Motor neuron (in vitro differentiated cells): ENCODE measurements at regions not wholly inside any gene's neighbourhood (a gene's known extent, or its start where the extent isn't known, plus 50 kb on each side); places are given as distances from the start of the nearest gene placed in this dataset.

ENCODE experiments used
- ATAC-seq, 8 experiments: fragments of 200-7000 bp; cut with Tn5 transposase; replicated peaks in 6 of 8; 2 replicates each; pipeline ENCODE4 v1.8.0; 2021; ENCODE audit warnings: mild to moderate bottlenecking in 8 of 8, moderate library complexity in 8 of 8
- H3K27ac ChIP-seq, 2 donors: fragments of 250-450 bp; sonication (Bioruptor Pico); 2 replicates each; pipeline ENCODE4 v1.9.0; 2021; ENCODE audit warnings: antibody characterized with exemption in 2 of 2, mild to moderate bottlenecking in 2 of 2, moderate library complexity in 1 of 2
- H3K4me1 ChIP-seq, 2 donors: fragments of 250-450 bp; sonication (Bioruptor Pico); replicated peaks in 1 of 2; 2 replicates each; pipeline ENCODE4 v1.6.1; 2021; ENCODE audit warnings: antibody characterized with exemption in 2 of 2, mild to moderate bottlenecking in 2 of 2, moderate library complexity in 1 of 2
- H3K4me3 ChIP-seq, 5 donors: fragments of 250-450 bp; sonication (Bioruptor Pico); 2 replicates each; pipeline ENCODE4 v1.9.0; 2021; ENCODE audit warnings: antibody characterized with exemption in 5 of 5, mild to moderate bottlenecking in 5 of 5, moderate library complexity in 4 of 5
- WGBS, 10 experiments: fragments of 450-650 bp; shearing (Covaris generic); methylation state at CpG; one replicate each; pipeline ENCODE4 v1.0.0; 2022; 5-methylcytosine and 5-hydroxymethylcytosine counted together
- in situ Hi-C, 9 experiments: fragments of 400-800 bp; cut with MboI; loops; one replicate each; pipeline ENCODE4 v1.15.0; 2021; ENCODE audit warnings: low sequenced_read_pairs in 9 of 9, low pct_unique_long_range_greater_than_20kb in 2 of 9; ENCODE audit not compliant: unreplicated experiment in 9 of 9

GRCh38 chr14:62158779-62159178 lies 396.6 kb downstream of the SNAPC1 start:
- in situ Hi-C loops = loop anchor here in 4 of 9 experiments (25.0 kb wide), 3 partner anchors 879 to 1129 kb away; partner anchors contain the start of gene KCNH5 (in 1 of the 4)
- WGBS, 10 experiments = 0 to 90% (median 69%) methylated on average over 1 to 2 of the region's 2 CpGs; no CpG with 5 or more reads in 1 of the 10 experiments
- H3K4me3 ChIP-seq = no peak overlapping the region
- no peak overlapping the region for H3K27ac ChIP-seq
- ATAC-seq = no peak
- H3K4me1 ChIP-seq = no peaks in the 10 kb centered on the region

DNA sequence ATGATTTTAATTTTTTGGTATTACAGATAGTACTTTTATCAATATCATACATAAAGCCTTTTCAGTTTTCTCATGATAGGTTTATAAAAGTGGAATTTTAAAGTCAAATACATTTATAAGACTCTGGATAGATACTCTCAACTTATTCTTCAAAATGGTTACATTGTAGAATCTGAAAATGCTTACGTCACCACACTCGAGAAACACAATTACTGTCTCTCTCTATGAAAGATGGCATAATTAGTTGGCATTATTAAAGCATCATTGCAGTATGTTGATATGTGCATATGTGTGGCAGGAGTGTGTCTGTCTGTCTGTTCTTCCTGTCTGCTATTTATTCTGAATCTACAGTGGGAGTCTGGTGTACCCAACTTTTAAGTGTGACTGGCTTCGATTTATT lies 397.1 kb downstream of the SNAPC1 start:
- WGBS, 10 experiments = 36 to 94% (median 82%) methylated on average over 2 to 3 of the region's 3 CpGs
- in situ Hi-C loops = loop anchor here in 4 of 9 experiments (25.0 kb wide), 3 partner anchors 878 to 1128 kb away; partner anchors contain the start of gene KCNH5 (in 1 of the 4)

GRCh38 chr14:62162998-62163589 lies 400.9 kb downstream of the SNAPC1 start:
- WGBS, 10 experiments = 0 to 33% (median 20%) methylated on average over 4 to 8 of the region's 8 CpGs; no CpG with 5 or more reads in 1 of the 10 experiments
- Histone ChIP-seq H3K4me1 (no peaks in the 10 kb centered on the region), H3K27ac (no peak overlapping the region), H3K4me3 (no peak overlapping the region)
- peak in 6 of 8 experiments; percentile 55 to 76 (median 64) for ATAC-seq
- in situ Hi-C loops = loop anchor here in 6 of 9 experiments (10.0 to 25.0 kb wide), 4 partner anchors 874 to 1124 kb away; partner anchors contain the start of gene KCNH5 (in 1 of the 6)

More for the DNA sequence above, 397.1 kb downstream of the SNAPC1 start:
- H3K4me3 ChIP-seq = no peak overlapping the region
- ATAC-seq = no peak
- H3K4me1 ChIP-seq = no peaks in the 10 kb centered on the region
- no peak overlapping the region for H3K27ac ChIP-seq

- ATAC-seq = no peak
- 11 to 87% (median 50%) methylated on average over 2 to 3 of the region's 3 CpGs; no CpG with 5 or more reads in 3 of the 10 experiments for WGBS, 10 experiments
- H3K4me3 ChIP-seq = no peak overlapping the region
- H3K27ac ChIP-seq = no peak overlapping the region
- in situ Hi-C loops = loop anchor here in 6 of 9 experiments (10.0 to 25.0 kb wide), 4 partner anchors 869 to 1119 kb away; partner anchors contain the start of gene KCNH5 (in 1 of the 6)
- H3K4me1 ChIP-seq = no peaks in the 10 kb centered on the region
Observed at GRCh38 chr14:62168564-62169155, 406.4 kb downstream of the SNAPC1 start.

GRCh38 chr14:62179367-62180018 lies 417.3 kb downstream of the SNAPC1 start:
- Histone ChIP-seq H3K27ac (no peak overlapping the region), H3K4me3 (no peak overlapping the region), H3K4me1 (no peaks in the 10 kb centered on the region)
- WGBS, 10 experiments = 0 to 78% (median 19%) methylated on average over 1 to 5 of the region's 5 CpGs; no CpG with 5 or more reads in 1 of the 10 experiments
- in situ Hi-C loops = loop anchor here in 6 of 9 experiments (25.0 kb wide), 3 partner anchors 858 to 1108 kb away; partner anchors contain the start of gene KCNH5 (in 3 of the 6)
- ATAC-seq = peak; percentile 47 to 91 (median 63)

DNA sequence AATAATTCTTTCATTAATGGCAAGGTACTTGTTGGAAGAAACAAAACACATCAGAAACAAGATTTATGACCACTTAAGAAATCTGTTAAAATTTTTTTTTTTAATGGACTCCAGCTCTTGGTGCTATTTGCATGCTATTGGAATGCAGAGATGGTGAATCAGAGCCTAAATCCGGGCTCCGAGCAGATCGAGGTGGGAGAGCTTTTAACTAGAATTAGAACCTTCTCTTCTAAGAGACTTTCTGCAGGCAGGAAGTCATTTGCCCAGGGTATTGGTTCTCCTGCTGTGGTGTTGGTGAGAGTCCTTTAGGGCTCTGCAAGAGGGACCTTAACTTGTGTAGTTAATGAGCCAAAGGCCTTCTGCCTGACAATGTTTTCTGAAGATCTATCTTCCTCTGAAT lies 419.4 kb downstream of the SNAPC1 start:
- no peak overlapping the region for H3K27ac ChIP-seq
- peak in 1 of 8 experiments; percentile 27 for ATAC-seq
- in situ Hi-C loops = loop anchor here in 6 of 9 experiments (25.0 kb wide), 3 partner anchors 856 to 1106 kb away; partner anchors contain the start of gene KCNH5 (in 3 of the 6)
- H3K4me3 ChIP-seq = no peak overlapping the region
- 8 to 93% (median 62%) methylated on average over 1 to 3 of the region's 3 CpGs; no CpG with 5 or more reads in 1 of the 10 experiments for WGBS, 10 experiments
- H3K4me1 ChIP-seq = no peaks in the 10 kb centered on the region

DNA sequence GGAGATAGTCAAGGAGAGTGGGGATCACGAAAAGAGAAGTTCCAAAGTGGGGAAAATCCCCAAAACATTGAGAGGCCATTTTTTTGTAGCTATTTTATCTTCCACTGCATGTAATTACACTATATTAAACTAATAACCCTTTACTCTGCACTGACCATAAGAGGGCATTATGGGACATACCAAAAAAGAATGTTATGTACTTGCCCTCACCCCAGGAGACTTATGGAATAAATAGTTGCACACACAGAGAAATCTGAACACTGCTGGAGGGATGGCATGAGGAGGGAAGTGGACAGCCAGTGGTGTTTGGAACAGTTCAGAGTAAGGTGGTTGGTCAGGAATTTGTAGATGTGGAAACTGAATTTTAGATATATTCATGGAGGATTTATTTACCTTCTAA lies 422.9 kb downstream of the SNAPC1 start:
- WGBS, 10 experiments = 0 to 50% (median 17%) methylated on average over 1 of the region's 1 CpG; no CpG with 5 or more reads in 7 of the 10 experiments
- ATAC-seq = no peak
- Histone ChIP-seq H3K4me3 (no peak overlapping the region), H3K4me1 (no peaks in the 10 kb centered on the region), H3K27ac (no peak overlapping the region)
- in situ Hi-C loops = loop anchor here in 6 of 9 experiments (25.0 kb wide), 3 partner anchors 852 to 1102 kb away; partner anchors contain the start of gene KCNH5 (in 3 of the 6)

GRCh38 chr14:62187265-62187664 lies 425.0 kb downstream of the SNAPC1 start:
- no peak for ATAC-seq
- Histone ChIP-seq H3K4me1 (no peaks in the 10 kb centered on the region), H3K4me3 (no peak overlapping the region), H3K27ac (no peak overlapping the region)
- in situ Hi-C loops = loop anchor here in 6 of 9 experiments (25.0 kb wide), 3 partner anchors 850 to 1100 kb away; partner anchors contain the start of gene KCNH5 (in 3 of the 6)
- WGBS, 10 experiments = 58 to 100% (median 80%) methylated on average over 1 to 2 of the region's 2 CpGs; no CpG with 5 or more reads in 5 of the 10 experiments

GRCh38 chr14:62189698-62190097 lies 427.5 kb downstream of the SNAPC1 start:
- H3K27ac ChIP-seq = no peak overlapping the region
- no peaks in the 10 kb centered on the region for H3K4me1 ChIP-seq
- H3K4me3 ChIP-seq = no peak overlapping the region
- ATAC-seq = no peak
- 0 to 17% (median 0%) methylated on average over 1 of the region's 1 CpG; no CpG with 5 or more reads in 2 of the 10 experiments for WGBS, 10 experiments
- in situ Hi-C loops = loop anchor here in 6 of 9 experiments (25.0 kb wide), 3 partner anchors 848 to 1098 kb away; partner anchors contain the start of gene KCNH5 (in 3 of the 6)

DNA sequence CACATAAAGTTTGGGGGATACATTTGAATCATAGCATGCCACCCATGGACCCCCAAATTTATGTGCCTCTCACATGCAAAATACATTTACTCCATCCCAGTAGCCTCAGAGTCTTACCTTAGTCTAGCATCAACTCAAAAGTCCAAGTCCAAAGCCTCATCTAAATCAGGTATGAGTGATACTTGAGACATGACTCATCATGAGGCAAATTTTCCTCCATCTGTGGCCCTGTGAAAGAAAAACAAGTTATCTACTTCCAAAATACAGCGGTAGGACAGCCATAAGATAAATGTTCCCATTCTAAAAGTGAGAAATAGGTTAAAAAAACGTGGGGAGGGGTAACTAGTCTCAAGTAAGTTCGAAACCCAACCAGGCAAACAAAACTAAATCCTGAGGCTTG lies 444.2 kb downstream of the SNAPC1 start:
- 0 to 57% (median 40%) methylated on average over 1 to 2 of the region's 3 CpGs; no CpG with 5 or more reads in 2 of the 10 experiments for WGBS, 10 experiments
- ATAC-seq = no peak
- Histone ChIP-seq H3K27ac (no peak overlapping the region), H3K4me3 (no peak overlapping the region), H3K4me1 (no peaks in the 10 kb centered on the region)
- in situ Hi-C loops = no loop called here

DNA sequence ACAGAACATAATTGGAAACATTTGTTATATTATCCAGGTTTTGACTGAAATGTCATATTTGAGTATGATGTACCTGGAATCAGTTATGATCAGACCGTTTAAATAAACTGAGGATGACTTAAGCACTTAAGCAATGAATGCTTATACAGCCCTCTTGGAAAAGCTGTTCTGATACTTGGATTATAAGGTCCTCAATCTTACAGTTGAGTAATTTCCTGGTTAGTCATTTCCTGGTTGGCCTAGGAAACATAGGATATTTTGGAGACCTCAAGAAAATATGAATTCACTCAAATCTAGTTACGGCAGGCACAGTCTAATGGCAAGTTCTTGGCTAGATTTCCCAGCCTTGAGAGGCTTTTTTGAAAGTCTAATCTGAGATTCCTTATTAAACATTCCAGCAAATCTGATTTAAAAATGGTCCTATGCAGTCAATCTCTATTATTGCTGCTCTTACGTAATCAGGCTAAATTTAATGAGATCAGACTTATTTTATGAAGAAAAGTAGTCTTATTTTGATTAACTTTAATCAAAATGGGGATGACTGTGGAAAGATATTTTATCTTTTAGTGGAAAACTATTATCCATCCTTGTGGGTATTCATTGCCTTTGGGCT lies 447.2 kb downstream of the SNAPC1 start:
- H3K27ac ChIP-seq = no peak overlapping the region
- H3K4me3 ChIP-seq = no peak overlapping the region
- 0 to 100% (median 85%) methylated on average over 2 to 3 of the region's 3 CpGs for WGBS, 10 experiments
- no peaks in the 10 kb centered on the region for H3K4me1 ChIP-seq
- in situ Hi-C loops = no loop called here
- no peak for ATAC-seq

GRCh38 chr14:62213516-62213915 lies 451.3 kb downstream of the SNAPC1 start:
- 18 to 100% (median 71%) methylated on average over 1 to 3 of the region's 3 CpGs for WGBS, 10 experiments
- Histone ChIP-seq H3K4me3 (no peak overlapping the region), H3K4me1 (no peaks in the 10 kb centered on the region), H3K27ac (no peak overlapping the region)
- ATAC-seq = peak in 3 of 8 experiments; percentile 72 to 76 (median 74)
- in situ Hi-C loops = no loop called here
